ENCODE measurements at regions not wholly inside any gene's neighbourhood (a gene's known extent, or its start where the extent isn't known, plus 50 kb on each side); places are given as distances from the start of the nearest gene placed in this dataset.

DNA sequence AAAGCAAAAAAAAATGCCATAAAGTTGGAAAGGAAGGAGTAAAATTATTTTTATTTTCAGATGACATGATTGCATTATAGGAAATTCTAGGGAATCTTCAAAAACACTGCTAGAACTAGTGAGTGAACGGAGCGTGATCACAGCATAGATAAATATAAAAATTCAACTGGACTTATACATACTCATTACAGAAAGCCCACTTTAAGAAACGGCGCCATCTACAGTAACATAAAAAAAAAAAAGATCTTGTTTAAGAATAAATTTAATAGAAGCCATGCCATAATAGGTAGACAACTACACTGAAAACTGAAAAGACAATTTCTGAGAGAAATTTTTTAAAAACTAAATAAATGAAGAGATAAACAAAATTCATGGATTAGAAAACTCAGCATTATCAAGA is 623.1 kb upstream of the MGMT start:
- no peak for ATAC-seq
- TF ChIP-seq, protein P1, sequence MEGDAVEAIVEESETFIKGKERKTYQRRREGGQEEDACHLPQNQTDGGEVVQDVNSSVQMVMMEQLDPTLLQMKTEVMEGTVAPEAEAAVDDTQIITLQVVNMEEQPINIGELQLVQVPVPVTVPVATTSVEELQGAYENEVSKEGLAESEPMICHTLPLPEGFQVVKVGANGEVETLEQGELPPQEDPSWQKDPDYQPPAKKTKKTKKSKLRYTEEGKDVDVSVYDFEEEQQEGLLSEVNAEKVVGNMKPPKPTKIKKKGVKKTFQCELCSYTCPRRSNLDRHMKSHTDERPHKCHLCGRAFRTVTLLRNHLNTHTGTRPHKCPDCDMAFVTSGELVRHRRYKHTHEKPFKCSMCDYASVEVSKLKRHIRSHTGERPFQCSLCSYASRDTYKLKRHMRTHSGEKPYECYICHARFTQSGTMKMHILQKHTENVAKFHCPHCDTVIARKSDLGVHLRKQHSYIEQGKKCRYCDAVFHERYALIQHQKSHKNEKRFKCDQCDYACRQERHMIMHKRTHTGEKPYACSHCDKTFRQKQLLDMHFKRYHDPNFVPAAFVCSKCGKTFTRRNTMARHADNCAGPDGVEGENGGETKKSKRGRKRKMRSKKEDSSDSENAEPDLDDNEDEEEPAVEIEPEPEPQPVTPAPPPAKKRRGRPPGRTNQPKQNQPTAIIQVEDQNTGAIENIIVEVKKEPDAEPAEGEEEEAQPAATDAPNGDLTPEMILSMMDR (IDR thresholded peaks at IDR 0.05) = no peak
- Histone ChIP-seq H3K9me3 (no peaks in the 10 kb centered on the region), H3K27me3 (no peaks in the 10 kb centered on the region), H3K4me1 (no peaks in the 10 kb centered on the region), H3K4me3 (no peak overlapping the region), H3K36me3 (no peaks in the 10 kb centered on the region), H3K27ac (no peak overlapping the region)
- no peak for DNase-seq
- intact Hi-C loops (cut with DNase I) = no loop called here

DNA sequence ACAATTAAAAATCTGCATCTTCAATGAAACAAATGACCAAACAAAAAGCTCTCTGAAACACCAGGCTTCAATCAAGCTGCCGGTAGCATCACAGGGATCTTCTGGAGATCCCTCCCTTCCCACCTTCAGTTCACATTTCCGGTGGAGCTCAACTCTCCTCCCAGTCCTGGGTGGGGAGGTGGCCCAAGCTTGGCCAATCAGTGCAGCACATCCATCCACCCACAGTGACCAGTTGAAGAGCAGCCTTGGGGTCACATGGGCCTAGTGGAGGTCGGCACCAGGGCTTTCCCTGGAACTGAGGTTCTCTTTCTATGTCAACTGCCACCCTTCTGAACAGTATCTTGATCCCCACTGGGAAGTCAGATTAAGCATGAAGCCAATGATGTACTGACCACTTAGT is 620.1 kb upstream of the MGMT start:
- DNase-seq (no peak), ATAC-seq (no peak)
- no peaks in the 10 kb centered on the region for H3K4me1 ChIP-seq
- no peaks in the 10 kb centered on the region for H3K27me3 ChIP-seq
- H3K36me3 ChIP-seq = no peaks in the 10 kb centered on the region
- no peak overlapping the region for H3K27ac ChIP-seq
- H3K4me3 ChIP-seq = no peak overlapping the region
- TF ChIP-seq, protein P1 (IDR thresholded peaks at IDR 0.05) = no peak
- no peaks in the 10 kb centered on the region for H3K9me3 ChIP-seq
- intact Hi-C loops (cut with DNase I) = no loop called here

DNA sequence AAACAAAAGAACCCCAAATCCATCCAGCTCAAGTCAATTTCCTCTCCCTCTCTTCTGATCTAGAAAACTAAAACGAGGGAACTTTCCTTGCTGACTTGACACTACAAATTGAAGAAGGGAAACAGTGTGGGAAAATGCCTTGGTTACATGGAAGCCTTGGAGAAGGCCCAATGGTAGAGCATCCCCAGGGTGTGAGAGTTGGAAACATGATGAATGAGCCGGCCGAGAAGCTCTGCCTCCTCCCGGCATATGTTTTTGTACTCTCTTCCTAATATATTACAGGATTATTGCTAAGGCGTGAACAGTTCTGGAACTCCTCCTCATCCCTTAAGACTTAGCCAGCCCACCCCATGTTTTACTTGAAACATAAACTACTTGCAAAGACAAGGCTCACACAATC is 618.2 kb upstream of the MGMT start:
- no peaks in the 10 kb centered on the region for H3K4me1 ChIP-seq
- H3K9me3 ChIP-seq = no peaks in the 10 kb centered on the region
- H3K36me3 ChIP-seq = no peaks in the 10 kb centered on the region
- ATAC-seq (no peak), DNase-seq (no peak)
- H3K27me3 ChIP-seq = no peaks in the 10 kb centered on the region
- intact Hi-C loops (cut with DNase I) = no loop called here
- TF ChIP-seq, protein P1 (IDR thresholded peaks at IDR 0.05) = no peak
- H3K27ac ChIP-seq = no peak overlapping the region
- H3K4me3 ChIP-seq = no peak overlapping the region

DNA sequence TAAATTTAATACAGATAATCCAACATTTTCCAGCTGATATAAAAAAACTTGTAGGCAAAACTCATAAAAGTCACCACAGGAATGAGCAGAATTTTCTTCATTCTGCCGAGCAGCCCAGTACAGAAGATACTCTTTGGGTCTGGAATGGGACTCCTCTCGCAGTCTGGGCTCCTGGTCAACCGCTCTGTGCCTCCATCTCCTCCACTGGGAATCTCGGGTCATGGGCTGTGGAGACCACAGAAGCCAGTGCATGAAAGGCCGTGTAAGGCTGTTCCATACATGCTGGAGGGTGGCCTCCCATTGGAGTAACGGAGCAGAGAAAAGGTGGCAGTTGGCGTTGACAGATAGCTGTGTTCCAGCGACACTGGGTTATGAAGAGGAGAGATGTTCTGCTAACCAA is 616.4 kb upstream of the MGMT start:
- Histone ChIP-seq H3K9me3 (no peaks in the 10 kb centered on the region), H3K27me3 (no peaks in the 10 kb centered on the region), H3K4me1 (peaks cover 14% of the 10 kb centered on the region), H3K36me3 (no peaks in the 10 kb centered on the region), H3K27ac (no peak overlapping the region), H3K4me3 (no peak overlapping the region)
- DNase-seq (no peak), ATAC-seq (no peak)
- intact Hi-C loops (cut with DNase I) = no loop called here
- TF ChIP-seq, protein P1 (IDR thresholded peaks at IDR 0.05) = no peak

DNA sequence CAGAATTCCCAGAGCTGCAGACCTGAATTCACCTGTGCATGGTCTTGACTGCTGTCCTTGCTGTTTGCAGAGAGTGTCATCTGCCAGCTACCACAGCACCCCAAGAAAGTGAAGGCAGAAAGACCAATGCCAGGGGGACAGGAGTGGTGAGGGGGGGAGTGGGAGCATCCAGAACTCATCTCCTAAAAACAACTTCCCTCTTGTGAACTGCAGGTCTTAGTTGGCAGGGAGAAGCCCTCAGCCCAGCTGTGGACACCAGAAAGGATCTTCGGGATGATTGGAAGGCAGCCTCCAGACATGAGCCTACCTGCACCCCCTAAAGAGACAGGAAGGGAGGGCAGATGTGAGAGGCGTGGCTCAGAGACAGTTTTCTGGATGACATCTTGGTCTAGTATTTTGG is 615.8 kb upstream of the MGMT start:
- intact Hi-C loops (cut with DNase I) = no loop called here
- DNase-seq (no peak), ATAC-seq (no peak)
- Histone ChIP-seq H3K27ac (no peak overlapping the region), H3K36me3 (no peaks in the 10 kb centered on the region), H3K9me3 (no peaks in the 10 kb centered on the region), H3K4me3 (no peak overlapping the region), H3K4me1 (peaks cover 14% of the 10 kb centered on the region), H3K27me3 (no peaks in the 10 kb centered on the region)
- TF ChIP-seq, protein P1 (IDR thresholded peaks at IDR 0.05) = no peak

DNA sequence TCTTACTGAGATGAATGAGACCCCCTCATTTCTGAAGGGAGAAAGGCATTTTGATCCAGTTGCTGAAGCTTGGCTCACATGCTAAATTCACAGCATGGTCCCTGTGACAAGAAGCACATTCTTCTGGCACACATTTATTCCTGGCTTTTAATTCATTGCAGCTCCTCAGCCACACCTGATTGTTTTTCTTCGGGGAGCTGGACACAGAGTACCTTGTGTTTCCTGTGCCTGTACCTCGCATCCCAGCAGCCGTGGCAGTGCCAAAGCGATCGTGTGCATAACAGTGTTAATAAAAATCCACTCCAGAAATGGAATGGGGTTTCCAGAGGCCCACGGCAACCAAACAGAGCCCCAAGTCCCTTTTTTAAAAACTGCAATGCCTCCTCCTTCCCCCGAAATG is 615.3 kb upstream of the MGMT start:
- ATAC-seq = no peak

More for the DNA sequence above, 615.3 kb upstream of the MGMT start:
- intact Hi-C loops (cut with DNase I) = no loop called here
- Histone ChIP-seq H3K4me3 (no peak overlapping the region), H3K9me3 (no peaks in the 10 kb centered on the region), H3K4me1 (peaks cover 14% of the 10 kb centered on the region), H3K27me3 (no peaks in the 10 kb centered on the region), H3K27ac (no peak overlapping the region), H3K36me3 (no peaks in the 10 kb centered on the region)
- TF ChIP-seq, protein P1 (IDR thresholded peaks at IDR 0.05) = no peak
- no peak for DNase-seq
